Activated T-cell treated with anti-CD3 and anti-CD28 coated beads for 48 hours (primary cell): ENCODE measurements at regions not wholly inside any gene's neighbourhood (a gene's known extent, or its start where the extent isn't known, plus 50 kb on each side); places are given as distances from the start of the nearest gene placed in this dataset.
"Not testable (repeated sequence)": the region's sequence is repeated elsewhere in the genome, so short reads cannot be mapped to it uniquely, and the experiment has no call there.

Source experiments
- DNase-seq: peaks from one replicate; pipeline ENCODE4 v3.0.0-alpha.2; 2020; ENCODE audit warnings: low read depth

DNA sequence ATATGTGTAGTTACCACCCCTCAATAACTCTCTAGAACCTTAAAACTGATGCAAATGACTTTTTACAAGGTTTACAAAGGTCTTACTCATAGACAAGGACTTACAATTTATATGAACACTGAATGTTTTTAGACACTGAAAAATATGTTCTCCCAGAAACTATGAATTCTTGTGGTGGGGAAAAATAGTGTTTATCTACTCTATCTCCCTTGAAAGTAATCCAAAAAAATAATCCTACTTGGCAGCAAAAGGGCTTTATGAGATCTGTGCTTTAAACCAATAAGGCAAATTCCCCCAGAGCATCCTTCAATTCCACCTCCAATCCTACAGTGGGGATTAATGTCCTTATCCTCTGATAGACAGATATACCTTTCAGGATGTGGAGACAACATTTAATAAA lies 1984.1 kb upstream of the RAG2 start:
- DNase-seq: no peak

DNA sequence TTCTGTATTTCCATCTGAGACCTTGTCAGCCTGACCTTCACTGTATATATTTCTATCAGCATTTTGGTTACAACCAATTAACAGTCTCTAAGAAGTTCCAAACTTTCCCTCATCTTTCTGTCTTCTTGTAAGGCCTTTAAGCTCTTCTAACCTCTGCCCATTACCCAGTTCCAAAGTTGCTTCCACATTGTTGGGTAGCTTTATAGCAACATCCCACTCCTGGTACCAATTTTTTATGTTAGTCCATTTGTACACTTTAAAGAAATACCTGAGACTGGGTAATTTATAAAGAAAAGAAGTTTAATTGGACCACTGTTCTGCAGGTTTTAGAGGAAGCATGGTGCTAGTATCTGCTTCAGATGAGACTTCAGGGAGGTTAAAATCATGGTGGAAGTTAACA lies 1979.7 kb upstream of the RAG2 start:
- DNase-seq: no peak

DNA sequence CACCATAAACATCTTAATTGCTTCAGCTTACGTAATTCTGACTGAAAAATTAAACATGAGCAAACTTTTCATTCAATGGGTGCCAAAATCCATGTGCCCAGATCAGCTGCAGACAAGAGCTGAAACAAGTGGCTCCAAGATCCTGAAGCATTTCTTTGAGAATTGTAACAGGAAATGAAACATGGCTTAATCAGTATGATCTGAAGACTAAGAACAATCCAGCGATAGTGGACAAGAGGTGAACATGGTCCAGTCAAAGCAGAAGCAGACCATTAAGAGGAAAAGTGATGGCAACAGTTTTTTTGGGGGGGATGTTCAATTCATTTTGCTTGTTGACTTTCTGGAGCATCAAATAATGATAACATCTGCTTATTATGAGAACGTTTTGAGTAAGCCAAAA lies 1964.5 kb upstream of the RAG2 start:
- DNase-seq: no peak

GRCh38 chr11:38553148-38553547 lies 1955.1 kb upstream of the RAG2 start:
- DNase-seq: no peak

DNA sequence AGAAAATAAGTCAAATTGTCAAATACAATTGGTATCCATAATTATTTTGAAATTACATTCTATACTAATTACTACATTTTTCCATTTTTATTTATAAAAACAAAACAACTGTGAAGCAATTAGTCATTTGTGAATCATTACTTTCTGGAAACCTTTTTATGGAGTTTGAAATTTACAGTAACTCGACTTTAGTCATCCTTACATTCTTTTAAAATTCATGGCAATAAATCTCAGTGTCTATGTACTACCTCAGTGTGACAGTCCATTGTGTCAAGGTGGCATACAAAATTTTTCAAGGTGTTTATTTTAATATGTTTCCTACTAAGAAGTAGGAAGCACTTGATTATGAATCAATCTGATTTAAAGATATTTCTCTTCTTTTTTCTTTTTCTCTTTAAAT lies 1949.4 kb upstream of the RAG2 start:
- no peak for DNase-seq

DNA sequence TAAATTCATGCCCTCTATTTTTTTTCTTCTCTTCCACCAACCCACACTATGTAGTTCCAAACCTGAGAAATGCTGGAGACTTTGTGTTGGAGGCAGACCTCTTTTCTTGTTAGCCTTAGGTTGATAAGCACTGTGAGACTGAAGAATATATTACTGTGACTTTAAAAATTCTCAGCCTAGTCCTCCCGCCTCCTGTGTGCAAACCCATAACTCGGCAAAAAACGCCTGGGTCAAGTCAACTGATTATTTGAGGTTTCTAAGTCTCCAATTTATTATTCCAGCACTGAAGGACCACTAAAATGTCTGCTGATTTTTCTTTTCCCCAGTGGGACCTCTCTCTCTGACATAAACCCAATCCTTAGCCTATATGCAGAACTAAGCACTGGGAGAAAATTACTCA lies 1946.0 kb upstream of the RAG2 start:
- no peak for DNase-seq

GRCh38 chr11:38543311-38543710 lies 1945.3 kb upstream of the RAG2 start:
- no peak for DNase-seq

- no peak for DNase-seq
Observed at GRCh38 chr11:38538866-38539680, 1941.0 kb upstream of the RAG2 start.

GRCh38 chr11:38530226-38530625 lies 1932.2 kb upstream of the RAG2 start:
- no peak for DNase-seq

DNA sequence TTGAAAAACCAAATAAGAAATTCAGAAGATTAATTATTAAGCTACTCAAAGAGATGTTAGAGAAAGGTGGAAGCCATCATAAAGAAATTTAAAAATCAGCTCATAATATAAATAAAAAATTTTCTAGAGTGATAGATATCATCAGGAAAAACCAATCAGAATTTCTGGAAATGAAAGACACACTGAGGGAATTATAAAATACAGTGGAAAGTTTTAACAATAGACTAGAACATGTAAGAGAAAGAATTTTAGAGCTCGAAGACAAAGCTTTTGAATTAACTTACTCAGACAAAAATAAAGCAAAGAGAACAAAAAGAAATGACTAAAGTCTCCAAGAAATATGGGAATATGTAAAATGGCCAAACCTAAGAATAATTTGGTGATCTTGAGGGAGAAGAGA lies 1926.9 kb upstream of the RAG2 start:
- no peak for DNase-seq

DNA sequence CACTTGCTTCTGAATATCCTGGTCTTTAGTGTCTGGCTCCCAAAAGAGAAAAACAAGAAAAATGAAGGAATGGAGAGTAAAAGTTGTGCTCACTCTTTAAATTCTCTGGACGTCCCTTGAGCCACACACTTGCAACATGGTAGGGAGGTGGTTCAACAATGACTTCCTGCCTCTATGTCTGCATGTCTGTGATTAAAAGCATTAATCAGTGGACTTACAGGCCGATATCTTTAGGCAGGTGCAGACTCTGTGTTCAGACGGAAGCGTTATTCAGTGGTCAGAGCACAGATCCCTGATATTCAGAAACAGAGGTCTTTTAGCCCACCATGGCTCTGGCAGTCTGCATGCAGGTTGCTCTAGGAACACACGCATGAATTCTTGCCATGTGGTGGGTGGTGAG lies 1920.0 kb upstream of the RAG2 start:
- DNase-seq: no peak

DNA sequence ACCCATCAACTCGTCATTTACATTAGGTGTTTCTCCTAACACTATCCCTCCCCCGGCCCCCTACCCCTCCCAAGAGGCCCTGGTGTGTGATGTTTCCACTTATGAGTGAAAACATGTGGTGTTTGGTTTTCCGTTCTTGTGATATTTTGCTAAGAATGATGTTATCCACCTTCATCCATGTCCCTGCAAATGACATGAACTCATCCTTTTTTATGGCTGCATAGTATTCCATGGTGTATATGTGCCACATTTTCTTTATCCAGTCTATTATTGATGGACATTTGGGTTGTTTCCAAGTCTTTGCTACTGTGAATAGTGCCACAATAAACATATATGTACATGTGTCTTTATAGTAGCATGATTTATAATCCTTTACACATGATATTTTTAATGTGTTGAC lies 1914.8 kb upstream of the RAG2 start:
- not testable (repeated sequence) for DNase-seq

- no peak for DNase-seq
Observed at GRCh38 chr11:38510041-38510440, 1912.0 kb upstream of the RAG2 start.

GRCh38 chr11:38503876-38504275 lies 1905.8 kb upstream of the RAG2 start:
- DNase-seq: no peak

- DNase-seq: no peak
Observed at GRCh38 chr11:38498721-38499120, 1900.7 kb upstream of the RAG2 start.

DNA sequence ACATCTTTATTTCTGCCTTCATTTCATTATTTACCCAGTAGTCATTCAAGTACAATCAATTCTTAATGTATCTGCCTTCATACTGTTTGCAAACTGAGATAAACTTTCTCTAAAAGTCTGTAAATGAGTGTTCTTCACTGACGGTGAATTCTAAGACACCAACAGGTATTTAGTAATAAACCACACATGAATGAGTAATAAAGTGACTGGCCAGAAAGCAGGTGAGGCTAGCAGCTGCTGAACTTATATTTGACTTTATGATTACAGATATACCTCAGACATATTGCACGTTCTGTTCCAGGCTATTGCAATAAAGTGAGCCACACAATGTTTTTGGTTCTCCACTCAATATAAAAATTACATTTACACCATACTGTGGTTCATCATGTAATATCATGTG lies 1894.0 kb upstream of the RAG2 start:
- no peak for DNase-seq

- no peak for DNase-seq
Observed at GRCh38 chr11:38481391-38481790, 1883.4 kb upstream of the RAG2 start.

GRCh38 chr11:38476808-38477575 lies 1879.0 kb upstream of the RAG2 start:
- DNase-seq: no peak

DNA sequence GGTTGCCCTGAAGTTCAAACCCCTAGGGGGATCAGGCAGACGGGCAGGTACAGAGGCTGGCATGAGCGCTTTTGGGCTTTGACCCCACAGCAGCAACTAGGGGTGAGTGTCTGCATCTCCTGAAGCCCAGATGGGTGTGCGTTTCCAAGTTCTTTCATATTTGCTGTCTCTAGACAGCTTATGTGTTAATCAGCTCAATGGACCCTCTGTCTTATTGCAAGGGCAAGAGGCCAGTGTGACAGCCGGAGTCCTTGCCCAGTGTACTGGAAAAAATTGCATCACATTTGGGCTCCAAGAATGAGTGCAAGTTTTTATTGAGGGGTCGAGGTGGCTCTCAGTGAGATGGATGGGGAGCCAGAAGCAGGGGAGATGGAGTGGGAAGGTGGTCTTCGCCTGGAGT lies 1863.7 kb upstream of the RAG2 start:
- DNase-seq: no peak

GRCh38 chr11:38460896-38461295 lies 1862.9 kb upstream of the RAG2 start:
- DNase-seq: no peak

GRCh38 chr11:38460429-38460828 lies 1862.4 kb upstream of the RAG2 start:
- DNase-seq: no peak

DNA sequence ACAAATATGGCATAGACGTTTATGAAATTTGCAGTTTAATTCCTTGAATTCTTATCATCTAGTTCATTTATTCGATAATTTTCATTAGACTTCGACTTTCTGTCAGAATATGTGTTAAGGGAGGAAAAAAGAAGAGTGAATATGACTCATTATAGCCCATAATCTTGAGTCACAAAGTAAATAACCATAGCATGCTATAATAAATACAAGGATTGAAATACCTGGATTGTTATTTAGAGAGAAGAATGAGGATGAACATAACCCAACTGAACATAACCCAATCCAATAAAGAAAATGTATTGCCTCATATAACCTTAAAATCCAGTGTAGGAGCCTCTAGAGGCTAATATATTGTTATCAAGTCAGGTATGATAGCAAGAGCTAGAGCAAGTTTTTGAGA lies 1858.3 kb upstream of the RAG2 start:
- no peak for DNase-seq

DNA sequence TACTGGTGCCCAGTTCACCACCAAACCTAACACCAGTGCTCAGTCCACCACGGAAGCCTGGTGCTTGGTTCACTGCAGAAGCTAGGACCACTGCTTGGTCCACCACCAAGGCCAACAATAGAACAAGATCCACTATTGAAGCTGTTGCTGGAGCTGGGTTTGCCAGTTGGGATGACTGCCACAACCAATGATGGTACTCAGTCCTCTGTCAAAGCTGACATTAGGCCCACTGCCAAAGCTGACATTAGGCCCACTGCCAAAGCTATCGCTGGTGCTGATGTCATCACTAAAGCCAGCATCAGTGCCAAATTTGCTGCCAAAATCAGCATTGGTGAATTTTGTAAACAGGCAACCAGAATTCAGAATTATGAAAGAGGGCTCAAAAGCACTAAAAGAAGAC lies 1850.2 kb upstream of the RAG2 start:
- DNase-seq: no peak

- DNase-seq: no peak
Observed at GRCh38 chr11:38446336-38446735, 1848.3 kb upstream of the RAG2 start.
